BE2C (cell line): ENCODE measurements at regions not wholly inside any gene's neighbourhood (a gene's known extent, or its start where the extent isn't known, plus 50 kb on each side); places are given as distances from the start of the nearest gene placed in this dataset.
"Not testable (repeated sequence)": the region's sequence is repeated elsewhere in the genome, so short reads cannot be mapped to it uniquely, and the experiment has no call there.

Source experiments
- DNase-seq: peaks from one replicate; pipeline ENCODE4 v3.0.0-alpha.2; 2020
- H3K27me3 ChIP-seq: fragments of 250-450 bp; sonication (Bioruptor Pico); 2 replicates; pipeline ENCODE4 v1.5.1; 2020; ENCODE audit warnings: mild to moderate bottlenecking
- H3K36me3 ChIP-seq: fragments of 250-450 bp; sonication (Bioruptor Pico); 2 replicates; pipeline ENCODE4 v1.5.1; 2020; ENCODE audit warnings: mild to moderate bottlenecking
- H3K4me1 ChIP-seq: fragments of 250-450 bp; sonication (Bioruptor Pico); 2 replicates; pipeline ENCODE4 v1.5.1; 2020
- H3K4me3 ChIP-seq: 2 replicates; pipeline ENCODE4 v1.5.1; 2011; ENCODE audit warnings: low read depth, low read length
- H3K9me3 ChIP-seq: fragments of 250-450 bp; sonication (Bioruptor Pico); 2 replicates; pipeline ENCODE4 v1.5.1; 2020
- CTCF ChIP-seq: IDR thresholded peaks from 2 replicates; pipeline ENCODE4 v1.5.1; 2012; ENCODE audit warnings: mild to moderate bottlenecking, low read depth, low read length

GRCh38 chr17:71634376-71634775 lies 486.4 kb upstream of the SOX9 start:
- no peaks in the 10 kb centered on the region for H3K36me3 ChIP-seq
- no peak overlapping the region for H3K4me3 ChIP-seq

GRCh38 chr17:71635187-71635586 lies 485.6 kb upstream of the SOX9 start:
- no peaks in the 10 kb centered on the region for H3K9me3 ChIP-seq
- H3K4me3 ChIP-seq, result no peak overlapping the region
- no peak for DNase-seq
- H3K4me1 ChIP-seq, result no peaks in the 10 kb centered on the region; the same call in 1 of the 2 replicates
- H3K27me3 ChIP-seq, result no peaks in the 10 kb centered on the region
- no peak for TF ChIP-seq CTCF
- H3K36me3 ChIP-seq, result no peaks in the 10 kb centered on the region

More at GRCh38 chr17:71634376-71634775, 486.4 kb upstream of the SOX9 start:
- no peak for TF ChIP-seq CTCF
- DNase-seq, result no peak
- Histone ChIP-seq H3K4me1 (no peaks in the 10 kb centered on the region; the same call in 1 of the 2 replicates), H3K9me3 (no peaks in the 10 kb centered on the region), H3K27me3 (no peaks in the 10 kb centered on the region)

GRCh38 chr17:71636644-71637043 lies 484.2 kb upstream of the SOX9 start:
- Histone ChIP-seq H3K27me3 (no peaks in the 10 kb centered on the region), H3K4me3 (no peak overlapping the region), H3K36me3 (no peaks in the 10 kb centered on the region), H3K9me3 (no peaks in the 10 kb centered on the region), H3K4me1 (no peaks in the 10 kb centered on the region; the same call in 1 of the 2 replicates)
- no peak for TF ChIP-seq CTCF
- DNase-seq, result no peak

GRCh38 chr17:71638668-71639067 lies 482.2 kb upstream of the SOX9 start:
- Histone ChIP-seq H3K9me3 (no peaks in the 10 kb centered on the region), H3K36me3 (no peaks in the 10 kb centered on the region), H3K4me1 (no peaks in the 10 kb centered on the region; the same call in 1 of the 2 replicates), H3K27me3 (no peaks in the 10 kb centered on the region), H3K4me3 (no peak overlapping the region)
- no peak for DNase-seq
- TF ChIP-seq CTCF, result no peak

GRCh38 chr17:71639865-71640264 lies 481.0 kb upstream of the SOX9 start:
- Histone ChIP-seq H3K4me3 (no peak overlapping the region), H3K4me1 (no peaks in the 10 kb centered on the region), H3K36me3 (no peaks in the 10 kb centered on the region), H3K27me3 (no peaks in the 10 kb centered on the region), H3K9me3 (no peaks in the 10 kb centered on the region)
- TF ChIP-seq CTCF, result no peak
- no peak for DNase-seq

GRCh38 chr17:71646890-71647289 lies 473.9 kb upstream of the SOX9 start:
- H3K4me1 ChIP-seq, H3K36me3 ChIP-seq, H3K4me3 ChIP-seq, DNase-seq, H3K9me3 ChIP-seq, H3K27me3 ChIP-seq: not testable (repeated sequence)

- H3K4me1 ChIP-seq, H3K27me3 ChIP-seq, H3K9me3 ChIP-seq, H3K36me3 ChIP-seq, DNase-seq, H3K4me3 ChIP-seq: not testable (repeated sequence)
Measured at GRCh38 chr17:71648342-71648741, 472.5 kb upstream of the SOX9 start.
